ENCODE measurements at regions not wholly inside any gene's neighbourhood (a gene's known extent, or its start where the extent isn't known, plus 50 kb on each side); places are given as distances from the start of the nearest gene placed in this dataset.

GRCh38 chr4:175970724-175971123 lies 94.9 kb upstream of the WDR17 start:
- no peak for TF ChIP-seq CTCF (IDR thresholded peaks at IDR 0.05; ENCODE audit: extremely low read depth in 1 of 2, insufficient read depth in 1 of 2, low read depth in 1 of 2, low read length in 2 of 2)
- TF ChIP-seq MAX (IDR thresholded peaks at IDR 0.05; ENCODE audit: insufficient read depth, insufficient read length) = no peak
- no peak for TF ChIP-seq GATA2 (IDR thresholded peaks at IDR 0.05; ENCODE audit: insufficient read depth, insufficient read length, low read depth, low read length)
- TF ChIP-seq MYC (IDR thresholded peaks at IDR 0.05; ENCODE audit: low read depth, low read length) = no peak
- TF ChIP-seq EZH2 (IDR thresholded peaks at IDR 0.05; ENCODE audit: borderline replicate concordance, low read depth, low read length, severe bottlenecking) = no peak
- no peak for TF ChIP-seq FOS (IDR thresholded peaks at IDR 0.05; ENCODE audit: borderline replicate concordance, insufficient read depth, low read length)
- TF ChIP-seq JUN (IDR thresholded peaks at IDR 0.05; ENCODE audit: borderline replicate concordance, insufficient read depth, insufficient read length, low read depth) = no peak
- no peak for TF ChIP-seq POLR2A (IDR thresholded peaks at IDR 0.05; ENCODE audit: low read depth, low read length)
- no peak for TF ChIP-seq POLR2AphosphoS5 (IDR thresholded peaks at IDR 0.05; ENCODE audit: insufficient read depth, low read depth, low read length)
- no peak for FAIRE-seq
- no TSS peak for BruUV-seq (replicated peaks)

More at GRCh38 chr4:175970724-175971123, 94.9 kb upstream of the WDR17 start:
- no peaks in the 10 kb centered on the region for H4K20me1 ChIP-seq (replicated peaks; ENCODE audit: control insufficient read depth, extremely low read depth, insufficient read depth, low read length)
- CTCF ChIA-PET = no interaction called here
- POLR2A ChIA-PET = no interaction called here
- intact Hi-C loops (cut with micrococcal nuclease) (no loop called here), dilution Hi-C loops (cut with MboI; ENCODE audit: extremely low pct_ligation_motif_present, low sequenced_read_pairs) (no loop called here)
- no peak overlapping the region for H3K9ac ChIP-seq (replicated peaks; ENCODE audit: extremely low read depth, insufficient read depth, low read length)
- H3K79me2 ChIP-seq (ENCODE audit: control insufficient read depth, insufficient read depth, low read length) = no peaks in the 10 kb centered on the region
- no peak for DNase-seq (ENCODE audit: low read depth, low spot score)
- no peak overlapping the region for H3K4me3 ChIP-seq (replicated peaks in 1 of 3; ENCODE audit: insufficient read depth in 1 of 3, low read depth in 1 of 3, low read length in 3 of 3)
- no peak overlapping the region for H3K27ac ChIP-seq (ENCODE audit: insufficient read depth, low read depth, low read length)
- H3K27me3 ChIP-seq (ENCODE audit: control insufficient read depth in 2 of 2, insufficient read depth in 2 of 2, low read length in 2 of 2) = no peaks in the 10 kb centered on the region
- no peaks in the 10 kb centered on the region for H3K9me3 ChIP-seq (replicated peaks; ENCODE audit: control insufficient read depth, insufficient read depth, low read length)
- no peaks in the 10 kb centered on the region for H3K9me1 ChIP-seq (replicated peaks; ENCODE audit: control insufficient read depth, extremely low read depth, insufficient read depth, low read length)
- H3K4me2 ChIP-seq (ENCODE audit: insufficient read depth, low read length) = no peak overlapping the region
- H2AFZ ChIP-seq (ENCODE audit: low read depth, low read length) = no peak overlapping the region
- no peaks in the 10 kb centered on the region for H3K36me3 ChIP-seq (ENCODE audit: control insufficient read depth in 2 of 2, extremely low read depth in 1 of 2, insufficient read depth in 2 of 2, low read length in 2 of 2)
- no peaks in the 10 kb centered on the region for H3K4me1 ChIP-seq (ENCODE audit: control insufficient read depth, extremely low read depth, insufficient read depth, low read length)
